ENCODE measurements at regions not wholly inside any gene's neighbourhood (a gene's known extent, or its start where the extent isn't known, plus 50 kb on each side); places are given as distances from the start of the nearest gene placed in this dataset.
A peak's percentile ranks its signal among the peaks of the same experiment; 100 is the strongest.
"Not testable (repeated sequence)": the region's sequence is repeated elsewhere in the genome, so short reads cannot be mapped to it uniquely, and the experiment has no call there.

GRCh38 chr12:131620520-131620919 is 90.4 kb upstream of the SFSWAP start:
- H3K9me3 ChIP-seq = peaks cover 8% of the 10 kb centered on the region; the same call in 1 of the 2 replicates
- H3K4me3 ChIP-seq = no peak overlapping the region
- H3K36me3 ChIP-seq = no peaks in the 10 kb centered on the region
- peaks cover 50% of the 10 kb centered on the region; the same call in 1 of the 2 replicates for H4K20me1 ChIP-seq
- no peak overlapping the region for H3K9ac ChIP-seq
- H3K27ac ChIP-seq = no peak overlapping the region
- TF ChIP-seq Cebpa-rat (IDR thresholded peaks at IDR 0.05) = no peak
- no peak overlapping the region for H3K4me2 ChIP-seq
- H3K4me1 ChIP-seq = peaks cover 20% of the 10 kb centered on the region
- peaks cover 58% of the 10 kb centered on the region for H3K27me3 ChIP-seq

- Histone ChIP-seq H3K36me3 (no peaks in the 10 kb centered on the region), H3K27ac (no peak overlapping the region), H3K9me3 (peaks cover 14% of the 10 kb centered on the region; the same call in 1 of the 2 replicates), H3K4me3 (no peak overlapping the region), H4K20me1 (peaks cover 50% of the 10 kb centered on the region; the same call in 1 of the 2 replicates), H3K27me3 (peaks cover 61% of the 10 kb centered on the region), H3K4me2 (peak overlapping the region; percentile 60), H3K4me1 (peaks cover 20% of the 10 kb centered on the region), H3K9ac (no peak overlapping the region)
- TF ChIP-seq Cebpa-rat (IDR thresholded peaks at IDR 0.05) = no peak
Measured at GRCh38 chr12:131620946-131621681, 89.8 kb upstream of the SFSWAP start.

- no peak for TF ChIP-seq Cebpa-rat (IDR thresholded peaks at IDR 0.05)
- Histone ChIP-seq H3K9ac (no peak overlapping the region), H3K36me3 (no peaks in the 10 kb centered on the region), H3K9me3 (peaks cover 16% of the 10 kb centered on the region; the same call in 1 of the 2 replicates), H3K4me2 (peak overlapping the region; percentile 60), H4K20me1 (peaks cover 47% of the 10 kb centered on the region; the same call in 1 of the 2 replicates), H3K4me3 (no peak overlapping the region), H3K27ac (no peak overlapping the region), H3K4me1 (peaks cover 20% of the 10 kb centered on the region), H3K27me3 (peaks cover 61% of the 10 kb centered on the region)
Measured at GRCh38 chr12:131621701-131622421, 89.0 kb upstream of the SFSWAP start.

- peak overlapping the region; percentile 60 for H3K4me2 ChIP-seq
- H3K36me3 ChIP-seq = no peaks in the 10 kb centered on the region
- peaks cover 59% of the 10 kb centered on the region for H3K27me3 ChIP-seq
- H3K9ac ChIP-seq = no peak overlapping the region
- peaks cover 20% of the 10 kb centered on the region for H3K9me3 ChIP-seq
- peaks cover 20% of the 10 kb centered on the region for H3K4me1 ChIP-seq
- no peak for TF ChIP-seq Cebpa-rat (IDR thresholded peaks at IDR 0.05)
- H3K4me3 ChIP-seq = no peak overlapping the region
- peaks cover 41% of the 10 kb centered on the region; the same call in 1 of the 2 replicates for H4K20me1 ChIP-seq
- H3K27ac ChIP-seq = no peak overlapping the region
Measured at GRCh38 chr12:131622422-131622955, 88.4 kb upstream of the SFSWAP start.

GRCh38 chr12:131623404-131624368 is 87.2 kb upstream of the SFSWAP start:
- H3K4me3 ChIP-seq, H3K9ac ChIP-seq, H3K36me3 ChIP-seq, H3K27ac ChIP-seq: not testable (repeated sequence)
- peaks cover 29% of the 10 kb centered on the region; the same call in 1 of the 2 replicates for H4K20me1 ChIP-seq
- peaks cover 48% of the 10 kb centered on the region for H3K27me3 ChIP-seq
- H3K4me1 ChIP-seq = peaks cover 26% of the 10 kb centered on the region
- H3K9me3 ChIP-seq = peaks cover 27% of the 10 kb centered on the region
- H3K4me2 ChIP-seq = peak overlapping the region; percentile 44

- not testable (repeated sequence) for H3K9ac ChIP-seq
- peaks cover 41% of the 10 kb centered on the region; the same call in 1 of the 2 replicates for H3K27me3 ChIP-seq
- H3K4me2 ChIP-seq = peak overlapping the region; percentile 44
Measured at GRCh38 chr12:131624369-131624739, 86.5 kb upstream of the SFSWAP start.

GRCh38 chr12:131624756-131625501 is 86.0 kb upstream of the SFSWAP start:
- not testable (repeated sequence) for H3K9ac ChIP-seq, H3K36me3 ChIP-seq, H3K27ac ChIP-seq, H3K4me3 ChIP-seq, H3K4me2 ChIP-seq
- Histone ChIP-seq H4K20me1 (peaks cover 18% of the 10 kb centered on the region; the same call in 1 of the 2 replicates), H3K9me3 (peaks cover 32% of the 10 kb centered on the region), H3K27me3 (peaks cover 37% of the 10 kb centered on the region; the same call in 1 of the 2 replicates), H3K4me1 (peaks cover 27% of the 10 kb centered on the region)

More at GRCh38 chr12:131624369-131624739, 86.5 kb upstream of the SFSWAP start:
- not testable (repeated sequence) for H3K27ac ChIP-seq, H3K4me3 ChIP-seq, H3K36me3 ChIP-seq
- peaks cover 32% of the 10 kb centered on the region for H3K9me3 ChIP-seq
- peaks cover 27% of the 10 kb centered on the region for H3K4me1 ChIP-seq
- H4K20me1 ChIP-seq = peaks cover 22% of the 10 kb centered on the region; the same call in 1 of the 2 replicates

- H3K4me3 ChIP-seq, H3K4me2 ChIP-seq: not testable (repeated sequence)
Measured at GRCh38 chr12:131625966-131626722, 84.7 kb upstream of the SFSWAP start.

GRCh38 chr12:131627151-131628022 is 83.5 kb upstream of the SFSWAP start:
- not testable (repeated sequence) for H3K4me3 ChIP-seq, H3K9ac ChIP-seq, H4K20me1 ChIP-seq, H3K36me3 ChIP-seq
- Histone ChIP-seq H3K9me3 (peaks cover 37% of the 10 kb centered on the region), H3K27me3 (peaks cover 34% of the 10 kb centered on the region; the same call in 1 of the 2 replicates), H3K4me1 (peaks cover 16% of the 10 kb centered on the region), H3K4me2 (0 out of 2 replicates have a peak overlapping the region, but pooled peaks have one; percentile 22), H3K27ac (peak overlapping the region; percentile 45; the same call in 1 of the 2 replicates)

More at GRCh38 chr12:131625966-131626722, 84.7 kb upstream of the SFSWAP start:
- H3K36me3 ChIP-seq, H3K9ac ChIP-seq, H3K27ac ChIP-seq: not testable (repeated sequence)
- Histone ChIP-seq H3K4me1 (peaks cover 27% of the 10 kb centered on the region), H3K27me3 (peaks cover 43% of the 10 kb centered on the region; the same call in 1 of the 2 replicates), H3K9me3 (peaks cover 37% of the 10 kb centered on the region), H4K20me1 (peaks cover 11% of the 10 kb centered on the region; the same call in 1 of the 2 replicates)

Measured in BLaER1 (cell line).